Gastrocnemius medialis (tissue), 4 donors: ENCODE measurements at regions not wholly inside any gene's neighbourhood (a gene's known extent, or its start where the extent isn't known, plus 50 kb on each side); places are given as distances from the start of the nearest gene placed in this dataset.

Experiments
- CTCF ChIP-seq, 5 experiments: fragments of 450-650 bp in 3 of 5; fragments of 200-600 bp in 2 of 5; sonication (generic) in 2 of 5; IDR thresholded peaks in 4 of 5; conservative IDR thresholded peaks in 1 of 5; 1 replicate in 4 of 5; 2 replicates in 1 of 5; pipeline ENCODE4 v1.5.1; 2016 to 2019; ENCODE audit warnings: antibody characterized with exemption in 5 of 5, mild to moderate bottlenecking in 3 of 5, moderate library complexity in 3 of 5
- POLR2A ChIP-seq, 2 donors: fragments of 450-650 bp; IDR thresholded peaks; one replicate each; pipeline ENCODE4 v1.6.1; 2017; ENCODE audit warnings: antibody characterized with exemption in 2 of 2, mild to moderate bottlenecking in 2 of 2, moderate library complexity in 2 of 2

- TF ChIP-seq POLR2A (IDR thresholded peaks at IDR 0.05) (no peak), CTCF (IDR thresholded peaks at IDR 0.05 in 4 of 5, conservative IDR thresholded peaks at IDR 0.05 in 1 of 5) (no peak)
Observed at GRCh38 chr3:130619196-130619595, 102.2 kb downstream of the COL6A6 start.
